ENCODE measurements at regions not wholly inside any gene's neighbourhood (a gene's known extent, or its start where the extent isn't known, plus 50 kb on each side); places are given as distances from the start of the nearest gene placed in this dataset.

GRCh38 chr18:46374850-46375249 lies 270.7 kb downstream of the HAUS1 start:
- FAIRE-seq = no peak
- dilution Hi-C loops (cut with MboI; ENCODE audit: extremely low pct_ligation_motif_present, low sequenced_read_pairs) (no loop called here), intact Hi-C loops (cut with micrococcal nuclease) (no loop called here)
- Histone ChIP-seq H3K4me1 (ENCODE audit: control insufficient read depth, extremely low read depth, insufficient read depth, low read length) (no peaks in the 10 kb centered on the region), H3K27ac (ENCODE audit: insufficient read depth, low read depth, low read length) (no peak overlapping the region), H3K79me2 (ENCODE audit: control insufficient read depth, insufficient read depth, low read length) (no peaks in the 10 kb centered on the region), H3K9me3 (replicated peaks; ENCODE audit: control insufficient read depth, insufficient read depth, low read length) (no peaks in the 10 kb centered on the region), H3K9me1 (replicated peaks; ENCODE audit: control insufficient read depth, extremely low read depth, insufficient read depth, low read length) (no peaks in the 10 kb centered on the region), H2AFZ (ENCODE audit: low read depth, low read length) (no peak overlapping the region), H3K4me2 (ENCODE audit: insufficient read depth, low read length) (no peak overlapping the region), H3K9ac (replicated peaks; ENCODE audit: extremely low read depth, insufficient read depth, low read length) (no peak overlapping the region), H3K36me3 (ENCODE audit: control insufficient read depth in 2 of 2, extremely low read depth in 1 of 2, insufficient read depth in 2 of 2, low read length in 2 of 2) (no peaks in the 10 kb centered on the region), H3K4me3 (replicated peaks in 1 of 3; ENCODE audit: insufficient read depth in 1 of 3, low read depth in 1 of 3, low read length in 3 of 3) (no peak overlapping the region), H4K20me1 (replicated peaks; ENCODE audit: control insufficient read depth, extremely low read depth, insufficient read depth, low read length) (no peaks in the 10 kb centered on the region), H3K27me3 (ENCODE audit: control insufficient read depth in 2 of 2, insufficient read depth in 2 of 2, low read length in 2 of 2) (no peaks in the 10 kb centered on the region)
- POLR2A ChIA-PET = no interaction called here
- no peak for DNase-seq (ENCODE audit: low read depth, low spot score)
- CTCF ChIA-PET = no interaction called here
- no peak for TF ChIP-seq EZH2 (IDR thresholded peaks at IDR 0.05; ENCODE audit: borderline replicate concordance, low read depth, low read length, severe bottlenecking)
- TF ChIP-seq GATA2 (IDR thresholded peaks at IDR 0.05; ENCODE audit: insufficient read depth, insufficient read length, low read depth, low read length) = no peak
- no peak for TF ChIP-seq MYC (IDR thresholded peaks at IDR 0.05; ENCODE audit: low read depth, low read length)
- no peak for TF ChIP-seq POLR2A (IDR thresholded peaks at IDR 0.05; ENCODE audit: low read depth, low read length)
- TF ChIP-seq FOS (IDR thresholded peaks at IDR 0.05; ENCODE audit: borderline replicate concordance, insufficient read depth, low read length) = no peak
- TF ChIP-seq POLR2AphosphoS5 (IDR thresholded peaks at IDR 0.05; ENCODE audit: insufficient read depth, low read depth, low read length) = no peak
- no peak for TF ChIP-seq CTCF (IDR thresholded peaks at IDR 0.05; ENCODE audit: extremely low read depth in 1 of 2, insufficient read depth in 1 of 2, low read depth in 1 of 2, low read length in 2 of 2)
- no peak for TF ChIP-seq JUN (IDR thresholded peaks at IDR 0.05; ENCODE audit: borderline replicate concordance, insufficient read depth, insufficient read length, low read depth)
- no peak for TF ChIP-seq MAX (IDR thresholded peaks at IDR 0.05; ENCODE audit: insufficient read depth, insufficient read length)
- BruUV-seq (replicated peaks) = no TSS peak
